WTC11 (cell line): ENCODE measurements at regions not wholly inside any gene's neighbourhood (a gene's known extent, or its start where the extent isn't known, plus 50 kb on each side); places are given as distances from the start of the nearest gene placed in this dataset.

Source experiments
- ATAC-seq: fragments of 200-7000 bp; cut with Tn5 transposase; 2 replicates; pipeline ENCODE4 v1.10.0; 2021; ENCODE audit warnings: mild to moderate bottlenecking, moderate library complexity
- CTCF ChIA-PET: fragments of 300-600 bp; sonication (Branson Sonifier 250); formaldehyde crosslinking; loops from one replicate; lab custom pipeline; 2021; ENCODE audit warnings: antibody characterized with exemption; lab: Charles Lee
- POLR2A ChIA-PET: fragments of 350-600 bp; sonication (Branson Sonifier 250); formaldehyde crosslinking; loops from one replicate; lab custom pipeline; 2021; ENCODE audit warnings: antibody characterized with exemption; lab: Charles Lee
- DNase-seq: peaks from one replicate; pipeline ENCODE4 v3.0.0; 2021; ENCODE audit warnings: low spot score
- H3K27ac Mint-ChIP-seq: 2 replicates; pipeline ENCODE4 v1.8.0; 2021; ENCODE audit warnings: mixed read lengths
- H3K27me3 Mint-ChIP-seq: 2 replicates; pipeline ENCODE4 v1.8.0; 2021; ENCODE audit warnings: low read depth, mild to moderate bottlenecking, moderate library complexity, mixed read lengths
- H3K36me3 Mint-ChIP-seq: 2 replicates; pipeline ENCODE4 v1.8.0; 2021; ENCODE audit warnings: mixed read lengths
- H3K4me1 Mint-ChIP-seq: 2 replicates; pipeline ENCODE4 v1.8.0; 2022; ENCODE audit warnings: mixed read lengths
- H3K4me3 Mint-ChIP-seq: 2 replicates; pipeline ENCODE4 v1.8.0; 2021; ENCODE audit warnings: mild to moderate bottlenecking, moderate library complexity, mixed read lengths
- H3K9me3 Mint-ChIP-seq: 2 replicates; pipeline ENCODE4 v1.8.0; 2021; ENCODE audit warnings: mixed read lengths
- ATF1 ChIP-seq: sonication (generic); formaldehyde crosslinking; IDR thresholded peaks from 2 replicates; pipeline ENCODE4 v1.8.1; 2023; ENCODE audit warnings: mild to moderate bottlenecking, moderate library complexity, missing genetic modification reagents
- CREM ChIP-seq: sonication (generic); formaldehyde crosslinking; IDR thresholded peaks from 2 replicates; pipeline ENCODE4 v1.8.1; 2022; ENCODE audit warnings: mild to moderate bottlenecking, missing genetic modification reagents, moderate library complexity
- CTCF ChIP-seq: fragments of 200-600 bp; IDR thresholded peaks from 2 replicates; pipeline ENCODE4 v1.8.0; 2022; ENCODE audit warnings: antibody characterized with exemption
- ESRRA ChIP-seq: sonication (generic); formaldehyde crosslinking; IDR thresholded peaks from 2 replicates; pipeline ENCODE4 v1.8.1; 2022; ENCODE audit warnings: mild to moderate bottlenecking, missing genetic modification reagents, borderline replicate concordance
- FOXP4 ChIP-seq: sonication (generic); formaldehyde crosslinking; IDR thresholded peaks from 2 replicates; pipeline ENCODE4 v1.8.0; 2022; ENCODE audit warnings: mild to moderate bottlenecking, missing genetic modification reagents
- GABPB1 ChIP-seq: sonication (generic); formaldehyde crosslinking; IDR thresholded peaks from 2 replicates; pipeline ENCODE4 v1.8.1; 2023; ENCODE audit warnings: mild to moderate bottlenecking, missing genetic modification reagents
- HMGA2 ChIP-seq: fragments of 250-450 bp; sonication (Bioruptor Pico); IDR thresholded peaks from 2 replicates; pipeline ENCODE4 v1.4.0; 2021; ENCODE audit warnings: mild to moderate bottlenecking, moderate library complexity
- HMGXB4 ChIP-seq: sonication (generic); formaldehyde crosslinking; IDR thresholded peaks from 2 replicates; pipeline ENCODE4 v1.8.1; 2023; ENCODE audit warnings: mild to moderate bottlenecking, moderate library complexity, missing genetic modification reagents
- IRF2 ChIP-seq: sonication (generic); formaldehyde crosslinking; IDR thresholded peaks from 2 replicates; pipeline ENCODE4 v1.8.0; 2022; ENCODE audit warnings: low read depth, missing genetic modification reagents, borderline replicate concordance
- MXD4 ChIP-seq: fragments of 250-450 bp; sonication (Bioruptor Pico); IDR thresholded peaks from 2 replicates; pipeline ENCODE4 v1.8.0; 2021; ENCODE audit warnings: mild to moderate bottlenecking, moderate library complexity, borderline replicate concordance
- MYBL2 ChIP-seq: sonication (generic); formaldehyde crosslinking; IDR thresholded peaks from 2 replicates; pipeline ENCODE4 v1.8.1; 2023; ENCODE audit warnings: mild to moderate bottlenecking, moderate library complexity, missing genetic modification reagents
- NFE2L1 ChIP-seq: sonication (generic); formaldehyde crosslinking; IDR thresholded peaks from 2 replicates; pipeline ENCODE4 v1.8.1; 2023; ENCODE audit warnings: missing genetic modification reagents
- NR1H2 ChIP-seq: sonication (generic); formaldehyde crosslinking; IDR thresholded peaks from 2 replicates; pipeline ENCODE4 v1.9.0; 2021; ENCODE audit warnings: mild to moderate bottlenecking, moderate library complexity, missing genetic modification reagents
- NR2C2 ChIP-seq: sonication (generic); formaldehyde crosslinking; IDR thresholded peaks from 2 replicates; pipeline ENCODE4 v1.8.0; 2022; ENCODE audit warnings: mild to moderate bottlenecking, missing genetic modification reagents
- OVOL2 ChIP-seq: fragments of 250-450 bp; sonication (Bioruptor Pico); IDR thresholded peaks from 2 replicates; pipeline ENCODE4 v1.9.0; 2021; ENCODE audit warnings: mild to moderate bottlenecking, borderline replicate concordance
- PRRX2 ChIP-seq: fragments of 250-450 bp; sonication (Bioruptor Pico); IDR thresholded peaks from 2 replicates; pipeline ENCODE4 v1.8.0; 2021; ENCODE audit warnings: mild to moderate bottlenecking
- SOX15 ChIP-seq: fragments of 250-450 bp; sonication (Bioruptor Pico); IDR thresholded peaks from 2 replicates; pipeline ENCODE4 v1.9.0; 2021; ENCODE audit warnings: mild to moderate bottlenecking
- STAT6 ChIP-seq: sonication (generic); formaldehyde crosslinking; conservative IDR thresholded peaks from 2 replicates; pipeline ENCODE4 v1.8.1; 2023; ENCODE audit warnings: mild to moderate bottlenecking, low read depth, missing genetic modification reagents, moderate library complexity
- ZBTB21 ChIP-seq: sonication (generic); formaldehyde crosslinking; IDR thresholded peaks from 2 replicates; pipeline ENCODE4 v1.8.1; 2023; ENCODE audit warnings: mild to moderate bottlenecking, missing genetic modification reagents, borderline replicate concordance
- ZNF138 ChIP-seq: sonication (generic); formaldehyde crosslinking; conservative IDR thresholded peaks from 2 replicates; pipeline ENCODE4 v1.8.1; 2022; ENCODE audit warnings: mild to moderate bottlenecking, moderate library complexity, missing genetic modification reagents
- ZNF219 ChIP-seq: sonication (generic); formaldehyde crosslinking; IDR thresholded peaks from 2 replicates; pipeline ENCODE4 v1.8.0; 2023; ENCODE audit warnings: missing genetic modification reagents, mild to moderate bottlenecking, borderline replicate concordance
- ZNF232 ChIP-seq: sonication (generic); formaldehyde crosslinking; IDR thresholded peaks from 2 replicates; pipeline ENCODE4 v1.8.0; 2022; ENCODE audit warnings: mild to moderate bottlenecking, missing genetic modification reagents
- ZNF263 ChIP-seq: sonication (generic); formaldehyde crosslinking; IDR thresholded peaks from 2 replicates; pipeline ENCODE4 v1.8.1; 2022; ENCODE audit warnings: low read depth, mild to moderate bottlenecking, moderate library complexity, missing genetic modification reagents
- ZNF317 ChIP-seq: sonication (generic); formaldehyde crosslinking; IDR thresholded peaks from 2 replicates; pipeline ENCODE4 v1.8.1; 2023; ENCODE audit warnings: low read depth, mild to moderate bottlenecking, moderate library complexity, missing genetic modification reagents, borderline replicate concordance
- ZNF512 ChIP-seq: sonication (generic); formaldehyde crosslinking; IDR thresholded peaks from 2 replicates; pipeline ENCODE4 v1.8.1; 2022; ENCODE audit warnings: missing genetic modification reagents, borderline replicate concordance

- H3K4me1 Mint-ChIP-seq = peaks cover 9% of the 10 kb centered on the region
- H3K4me3 Mint-ChIP-seq = no peak overlapping the region
- ATAC-seq (no peak), DNase-seq (no peak)
- POLR2A ChIA-PET = no interaction called here
- no peaks in the 10 kb centered on the region for H3K9me3 Mint-ChIP-seq
- TF ChIP-seq NR1H2 (CRISPR knock-in tag) (no peak), PRRX2 (CRISPR knock-in tag) (no peak), HMGXB4 (CRISPR knock-in tag) (no peak), ESRRA (CRISPR knock-in tag) (no peak), ZNF317 (no peak)
- CTCF ChIA-PET = interaction anchor here (0.9 to 1.1 kb wide), 2 partner anchors 28 to 186 kb away, joined by 3 read pairs; no protein-coding TSS in a partner anchor
- H3K27ac Mint-ChIP-seq = peak overlapping the region; percentile 46
- peaks cover 3% of the 10 kb centered on the region; the same call in 1 of the 2 replicates for H3K27me3 Mint-ChIP-seq
- no peaks in the 10 kb centered on the region for H3K36me3 Mint-ChIP-seq
Observed at GRCh38 chr5:96566833-96567587, 95.2 kb upstream of the CAST start.

GRCh38 chr5:96569332-96569731 is 92.8 kb upstream of the CAST start:
- DNase-seq (no peak), ATAC-seq (no peak)
- Mint-ChIP-seq H3K4me3 (no peak overlapping the region), H3K36me3 (no peaks in the 10 kb centered on the region), H3K27me3 (peaks cover 3% of the 10 kb centered on the region; the same call in 1 of the 2 replicates), H3K4me1 (peaks cover 9% of the 10 kb centered on the region), H3K27ac (no peak overlapping the region), H3K9me3 (no peaks in the 10 kb centered on the region)
- CTCF ChIA-PET = no interaction called here
- POLR2A ChIA-PET = no interaction called here
- TF ChIP-seq MXD4 (CRISPR knock-in tag) = no peak
- TF ChIP-seq ZNF263 (CRISPR knock-in tag) = no peak
- no peak for TF ChIP-seq ZNF219 (CRISPR knock-in tag)
- TF ChIP-seq MYBL2 (CRISPR knock-in tag) = no peak
- no peak for TF ChIP-seq CTCF
- no peak for TF ChIP-seq FOXP4 (CRISPR knock-in tag)
- no peak for TF ChIP-seq NR2C2
- TF ChIP-seq NFE2L1 (CRISPR knock-in tag) = no peak
- TF ChIP-seq ATF1 (CRISPR knock-in tag) = no peak
- TF ChIP-seq GABPB1 (CRISPR knock-in tag) = no peak
- TF ChIP-seq ZNF232 = no peak
- no peak for TF ChIP-seq ZNF512 (CRISPR knock-in tag)
- no peak for TF ChIP-seq ZNF138 (CRISPR knock-in tag)
- TF ChIP-seq SOX15 (CRISPR knock-in tag) = no peak
- TF ChIP-seq STAT6 (CRISPR knock-in tag) = no peak
- TF ChIP-seq CREM (CRISPR knock-in tag) = no peak
- no peak for TF ChIP-seq ZBTB21
- no peak for TF ChIP-seq HMGA2 (CRISPR knock-in tag)
- TF ChIP-seq OVOL2 = no peak
- no peak for TF ChIP-seq IRF2
